Neural progenitor cell (in vitro differentiated cells): ENCODE measurements at regions not wholly inside any gene's neighbourhood (a gene's known extent, or its start where the extent isn't known, plus 50 kb on each side); places are given as distances from the start of the nearest gene placed in this dataset.

Source experiments
- DNase-seq: peaks from one replicate; pipeline ENCODE4 v3.0.0-alpha.2; 2016; ENCODE audit warnings: low spot score
- H2AFZ ChIP-seq: fragments of 200-600 bp; sonication (generic); replicated peaks from 2 replicates; pipeline ENCODE4 v1.6.1; 2016; ENCODE audit warnings: antibody characterized with exemption
- H3F3A ChIP-seq: fragments of 200-600 bp; sonication (generic); 2 replicates; pipeline ENCODE4 v1.6.1; 2016; ENCODE audit warnings: antibody characterized with exemption, low read depth
- H3K27ac ChIP-seq: fragments of 200-600 bp; sonication (generic); 2 replicates; pipeline ENCODE4 v1.5.1; 2016; ENCODE audit warnings: mild to moderate bottlenecking
- H3K27me3 ChIP-seq: fragments of 200-600 bp; sonication (generic); 2 replicates; pipeline ENCODE4 v1.6.1; 2016; ENCODE audit warnings: mild to moderate bottlenecking, moderate library complexity
- H3K36me3 ChIP-seq: fragments of 200-600 bp; sonication (generic); 2 replicates; pipeline ENCODE4 v1.5.1; 2016
- H3K4me1 ChIP-seq: fragments of 200-600 bp; sonication (generic); 2 replicates; pipeline ENCODE4 v1.6.1; 2016; ENCODE audit warnings: mixed run types
- H3K4me2 ChIP-seq: fragments of 200-600 bp; sonication (generic); 2 replicates; pipeline ENCODE4 v1.6.1; 2016
- H3K4me3 ChIP-seq: fragments of 200-600 bp; sonication (generic); 2 replicates; pipeline ENCODE4 v1.5.1; 2016
- H3K79me2 ChIP-seq: fragments of 200-600 bp; sonication (generic); 2 replicates; pipeline ENCODE4 v1.6.1; 2016; ENCODE audit warnings: low read depth
- H3K9ac ChIP-seq: fragments of 200-600 bp; sonication (generic); 2 replicates; pipeline ENCODE4 v1.6.1; 2016
- H3K9me3 ChIP-seq: fragments of 200-600 bp; sonication (generic); 2 replicates; pipeline ENCODE4 v1.5.1; 2016; ENCODE audit warnings: low read depth
- H4K20me1 ChIP-seq: fragments of 200-600 bp; sonication (generic); 2 replicates; pipeline ENCODE4 v1.6.1; 2016; ENCODE audit warnings: low read depth
- H3K27ac Mint-ChIP-seq: 3 replicates; pipeline ENCODE4 v1.8.0; 2021; ENCODE audit warnings: mixed read lengths
- H3K27me3 Mint-ChIP-seq: 2 replicates; pipeline ENCODE4 v1.8.0; 2022; ENCODE audit warnings: low read depth, mild to moderate bottlenecking, inconsistent platforms, moderate library complexity, mixed read lengths; ENCODE audit not compliant: insufficient read depth
- H3K36me3 Mint-ChIP-seq: 3 replicates; pipeline ENCODE4 v1.8.0; 2021; ENCODE audit warnings: mixed read lengths
- H3K4me1 Mint-ChIP-seq: 3 replicates; pipeline ENCODE4 v1.8.0; 2021; ENCODE audit warnings: mixed read lengths
- H3K4me3 Mint-ChIP-seq: 3 replicates; pipeline ENCODE4 v1.8.0; 2021; ENCODE audit warnings: mild to moderate bottlenecking, moderate library complexity, mixed read lengths
- H3K9me3 Mint-ChIP-seq: 3 replicates; pipeline ENCODE4 v1.8.0; 2020; ENCODE audit warnings: mixed read lengths
- EZH2 ChIP-seq: fragments of 200-600 bp; sonication (generic); IDR thresholded peaks from 2 replicates; pipeline ENCODE4 v1.6.1; 2017; ENCODE audit warnings: antibody characterized with exemption, mild to moderate bottlenecking, moderate library complexity
- EZH2phosphoT487 ChIP-seq: fragments of 200-600 bp; sonication (generic); IDR thresholded peaks from 2 replicates; pipeline ENCODE4 v1.6.1; 2017; ENCODE audit warnings: antibody characterized with exemption
- TF ChIP-seq, protein P1 (sequence below): fragments of 200-600 bp; sonication (generic); IDR thresholded peaks from 2 replicates; pipeline ENCODE4 v1.5.1; 2017; ENCODE audit warnings: antibody characterized with exemption, mild to moderate bottlenecking

DNA sequence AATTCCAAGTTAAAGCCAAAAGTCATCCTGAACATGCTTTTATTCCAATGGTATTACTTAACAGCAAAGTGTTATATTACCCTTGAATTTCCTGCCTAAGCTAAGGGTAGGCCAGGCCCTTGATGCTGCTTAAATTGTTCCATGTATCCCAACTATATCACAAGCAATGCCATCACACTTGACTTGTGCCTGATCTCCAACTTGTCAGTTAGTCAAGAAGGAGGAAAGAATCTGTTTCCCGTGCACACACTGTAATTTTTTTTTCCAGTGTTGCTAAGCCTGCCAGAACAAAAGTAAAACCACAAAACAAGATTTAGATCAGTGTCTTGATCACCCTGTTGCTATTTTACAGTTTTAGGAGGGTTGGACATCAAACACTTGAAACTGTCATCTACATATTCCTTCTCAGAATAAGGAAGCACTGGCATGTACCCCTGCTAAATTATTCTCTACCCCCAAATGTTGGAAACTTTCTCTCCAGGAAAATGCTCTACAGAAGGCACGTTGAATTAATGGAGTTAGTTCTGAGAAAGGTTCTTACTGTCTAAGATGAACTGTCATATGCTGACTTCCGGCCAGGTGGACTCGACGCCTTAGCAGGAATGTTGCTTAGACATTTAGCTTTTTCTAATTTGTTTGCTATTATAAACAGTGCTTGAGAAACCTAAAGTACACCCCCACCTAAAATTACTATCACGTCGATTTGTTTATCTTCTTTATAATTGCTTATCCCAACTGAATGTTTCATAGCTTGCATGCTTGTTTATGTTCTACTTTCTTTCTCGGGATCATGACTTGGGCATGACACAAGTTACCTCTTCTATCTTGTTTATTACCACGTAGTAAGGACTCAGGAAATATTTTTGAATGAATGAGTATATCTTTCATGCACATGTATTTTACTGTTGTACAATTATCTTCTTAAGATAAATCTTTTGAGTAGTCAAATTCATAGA, 105.5 kb upstream of the ZNF438 start:
- Histone ChIP-seq H3F3A (peaks cover 31% of the 10 kb centered on the region), H3K9me3 (no peaks in the 10 kb centered on the region), H3K79me2 (no peaks in the 10 kb centered on the region), H3K4me1 (peaks cover 37% of the 10 kb centered on the region), H3K27me3 (no peaks in the 10 kb centered on the region), H3K4me3 (no peak overlapping the region), H3K9ac (no peak overlapping the region), H2AFZ (no peak overlapping the region), H4K20me1 (no peaks in the 10 kb centered on the region), H3K36me3 (no peaks in the 10 kb centered on the region), H3K27ac (no peak overlapping the region), H3K4me2 (no peak overlapping the region)
- H3K4me3 Mint-ChIP-seq: no peak overlapping the region
- DNase-seq: no peak
- no peak overlapping the region for H3K27ac Mint-ChIP-seq
- H3K9me3 Mint-ChIP-seq: no peaks in the 10 kb centered on the region
- H3K4me1 Mint-ChIP-seq: peaks cover 36% of the 10 kb centered on the region
- no peaks in the 10 kb centered on the region for H3K36me3 Mint-ChIP-seq
- TF ChIP-seq, protein P1, sequence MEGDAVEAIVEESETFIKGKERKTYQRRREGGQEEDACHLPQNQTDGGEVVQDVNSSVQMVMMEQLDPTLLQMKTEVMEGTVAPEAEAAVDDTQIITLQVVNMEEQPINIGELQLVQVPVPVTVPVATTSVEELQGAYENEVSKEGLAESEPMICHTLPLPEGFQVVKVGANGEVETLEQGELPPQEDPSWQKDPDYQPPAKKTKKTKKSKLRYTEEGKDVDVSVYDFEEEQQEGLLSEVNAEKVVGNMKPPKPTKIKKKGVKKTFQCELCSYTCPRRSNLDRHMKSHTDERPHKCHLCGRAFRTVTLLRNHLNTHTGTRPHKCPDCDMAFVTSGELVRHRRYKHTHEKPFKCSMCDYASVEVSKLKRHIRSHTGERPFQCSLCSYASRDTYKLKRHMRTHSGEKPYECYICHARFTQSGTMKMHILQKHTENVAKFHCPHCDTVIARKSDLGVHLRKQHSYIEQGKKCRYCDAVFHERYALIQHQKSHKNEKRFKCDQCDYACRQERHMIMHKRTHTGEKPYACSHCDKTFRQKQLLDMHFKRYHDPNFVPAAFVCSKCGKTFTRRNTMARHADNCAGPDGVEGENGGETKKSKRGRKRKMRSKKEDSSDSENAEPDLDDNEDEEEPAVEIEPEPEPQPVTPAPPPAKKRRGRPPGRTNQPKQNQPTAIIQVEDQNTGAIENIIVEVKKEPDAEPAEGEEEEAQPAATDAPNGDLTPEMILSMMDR: no peak
- no peaks in the 10 kb centered on the region for H3K27me3 Mint-ChIP-seq

DNA sequence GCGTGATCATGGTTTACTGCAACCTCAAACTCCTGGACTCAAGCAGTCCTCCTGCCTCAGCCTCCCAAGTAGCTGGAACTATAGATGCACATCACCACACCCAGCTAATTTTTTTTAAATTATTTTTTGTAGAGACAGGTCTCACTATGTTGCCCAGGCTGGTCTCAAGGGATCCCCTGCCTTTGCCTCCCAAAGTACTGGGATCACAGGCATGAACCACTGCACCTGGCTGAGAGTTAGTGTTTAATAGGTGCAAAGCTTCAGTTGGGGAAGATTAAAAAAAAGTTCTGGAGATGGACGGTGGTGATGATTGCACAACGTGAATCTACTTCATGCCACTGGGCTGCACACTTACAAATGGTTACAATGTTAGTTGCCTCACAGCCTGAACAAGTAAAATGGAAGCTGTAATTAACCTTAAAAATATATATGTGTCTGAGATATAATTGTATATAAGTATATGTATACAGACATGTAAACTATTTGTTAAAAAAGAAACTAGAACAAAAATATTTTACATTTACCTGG, 106.4 kb upstream of the ZNF438 start:
- Histone ChIP-seq H3K4me2 (no peak overlapping the region), H3K27ac (no peak overlapping the region), H3K4me1 (peaks cover 33% of the 10 kb centered on the region), H4K20me1 (no peaks in the 10 kb centered on the region), H3K79me2 (no peaks in the 10 kb centered on the region), H3K4me3 (no peak overlapping the region), H2AFZ (no peak overlapping the region), H3K36me3 (no peaks in the 10 kb centered on the region), H3K27me3 (no peaks in the 10 kb centered on the region), H3K9ac (no peak overlapping the region), H3F3A (peaks cover 24% of the 10 kb centered on the region), H3K9me3 (no peaks in the 10 kb centered on the region)
- TF ChIP-seq EZH2 (no peak), EZH2phosphoT487 (no peak)
- TF ChIP-seq, protein P1: no peak
- H3K4me1 Mint-ChIP-seq: peaks cover 31% of the 10 kb centered on the region
- no peak for DNase-seq
- no peak overlapping the region for H3K4me3 Mint-ChIP-seq
- H3K27me3 Mint-ChIP-seq: no peaks in the 10 kb centered on the region
- no peak overlapping the region for H3K27ac Mint-ChIP-seq
- H3K36me3 Mint-ChIP-seq: no peaks in the 10 kb centered on the region
- no peaks in the 10 kb centered on the region for H3K9me3 Mint-ChIP-seq

DNA sequence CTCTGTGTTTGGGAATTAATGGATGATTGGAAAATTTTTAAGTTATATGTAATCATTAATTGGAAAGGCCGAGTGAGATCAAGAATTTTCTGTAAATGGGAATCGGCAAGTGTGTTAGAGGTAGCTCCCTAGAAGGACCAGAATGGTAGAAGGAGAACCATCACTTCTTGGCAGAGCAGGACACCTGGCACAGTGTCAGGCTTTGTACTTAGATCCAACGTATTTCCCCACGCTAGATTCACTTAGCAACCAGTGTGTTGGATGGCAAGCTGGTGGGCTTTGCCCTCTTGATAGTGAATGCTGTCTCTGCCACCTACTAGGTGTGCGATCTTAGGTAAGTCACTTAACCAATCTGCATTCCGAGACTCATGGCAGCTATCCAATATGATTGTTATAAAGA, 107.8 kb upstream of the ZNF438 start:
- Mint-ChIP-seq H3K27ac (no peak overlapping the region), H3K36me3 (no peaks in the 10 kb centered on the region), H3K4me3 (no peak overlapping the region), H3K27me3 (peaks cover 7% of the 10 kb centered on the region), H3K9me3 (no peaks in the 10 kb centered on the region), H3K4me1 (peaks cover 33% of the 10 kb centered on the region)
- no peaks in the 10 kb centered on the region for H4K20me1 ChIP-seq
- no peak overlapping the region for H3K27ac ChIP-seq
- H2AFZ ChIP-seq: no peak overlapping the region
- no peak for DNase-seq
- H3K4me3 ChIP-seq: no peak overlapping the region
- peak overlapping the region; percentile 24 for H3K4me2 ChIP-seq
- H3F3A ChIP-seq: peaks cover 10% of the 10 kb centered on the region
- no peaks in the 10 kb centered on the region for H3K27me3 ChIP-seq
- no peaks in the 10 kb centered on the region for H3K36me3 ChIP-seq
- TF ChIP-seq EZH2: no peak
- no peak for TF ChIP-seq EZH2phosphoT487
- TF ChIP-seq, protein P1: no peak
- H3K9me3 ChIP-seq: no peaks in the 10 kb centered on the region
- no peaks in the 10 kb centered on the region for H3K79me2 ChIP-seq
- H3K9ac ChIP-seq: no peak overlapping the region
- H3K4me1 ChIP-seq: peaks cover 34% of the 10 kb centered on the region
